Left lung (tissue), 4 donors: ENCODE measurements at regions not wholly inside any gene's neighbourhood (a gene's known extent, or its start where the extent isn't known, plus 50 kb on each side); places are given as distances from the start of the nearest gene placed in this dataset.

ENCODE experiments used
- ATAC-seq: fragments of 200-7000 bp; cut with Tn5 transposase; one replicate; pipeline ENCODE4 v1.9.1; 2020; ENCODE audit warnings: moderate library complexity
- DNase-seq, 4 donors: peaks; one replicate each; pipeline ENCODE4 v3.0.0-alpha.2; 2013 to 2020
- H3K27ac ChIP-seq, 2 donors: fragments of 200-600 bp; sonication (generic) in 1 of 2; one replicate each; pipeline versions ENCODE4 v1.5.0 to v1.8.0; 2020 to 2021
- H3K27me3 ChIP-seq, 2 donors: fragments of 200-600 bp; sonication (generic) in 1 of 2; one replicate each; pipeline versions ENCODE4 v1.5.0 to v1.8.0; 2020 to 2021
- H3K36me3 ChIP-seq, 2 donors: fragments of 200-600 bp; sonication (generic) in 1 of 2; one replicate each; pipeline versions ENCODE4 v1.5.0 to v1.8.0; 2020 to 2021
- H3K4me1 ChIP-seq, 2 donors: fragments of 200-600 bp; one replicate each; pipeline ENCODE4 v1.8.0; 2021
- H3K4me3 ChIP-seq, 2 donors: fragments of 200-600 bp; sonication (generic) in 1 of 2; one replicate each; pipeline versions ENCODE4 v1.5.0 to v1.8.0; 2020 to 2021; ENCODE audit warnings: mild to moderate bottlenecking in 1 of 2
- H3K9me3 ChIP-seq, 2 donors: fragments of 200-600 bp; sonication (generic) in 1 of 2; one replicate each; pipeline versions ENCODE4 v1.5.0 to v1.8.0; 2020 to 2021
- intact Hi-C, 2 donors: fragments of 100-400 bp; cut with DNase I; formaldehyde crosslinking; loops; one replicate each; pipeline versions ENCODE4 v1.11.2 to v1.14.2; 2022
- TF ChIP-seq, protein P1 (sequence below), 2 donors: fragments of 200-600 bp; sonication (generic) in 1 of 2; IDR thresholded peaks; one replicate each; pipeline versions ENCODE4 v1.5.0 to v1.8.0; 2021; ENCODE audit warnings: antibody characterized with exemption in 2 of 2
- donor health status: DM: no; HTN: yes; CAD: no.
- donor health status: DM: no; HTN: no; CAD: no.

DNA sequence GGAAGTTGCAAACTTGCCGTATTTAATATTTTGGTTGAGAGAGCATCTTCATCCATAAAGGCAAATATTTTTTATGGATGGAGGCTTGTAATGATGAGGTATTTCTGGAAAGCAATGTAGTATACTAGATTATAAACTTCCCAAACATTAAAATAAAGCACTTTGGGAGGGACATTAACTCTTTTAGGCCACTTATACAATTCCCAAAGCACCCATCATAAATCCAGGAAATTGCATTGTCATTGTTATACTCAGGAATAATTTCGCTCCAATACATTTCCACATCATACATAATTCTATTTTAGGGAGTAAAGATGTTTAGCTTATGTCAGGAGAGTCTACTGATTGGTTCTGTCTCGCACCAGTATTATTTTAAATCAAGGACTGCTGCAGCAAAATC is 212.7 kb upstream of the MKI67 start:
- ATAC-seq (no peak), DNase-seq (no peak)
- H3K4me1 ChIP-seq, result no peaks in the 10 kb centered on the region
- H3K27ac ChIP-seq, result no peak overlapping the region
- TF ChIP-seq, protein P1, sequence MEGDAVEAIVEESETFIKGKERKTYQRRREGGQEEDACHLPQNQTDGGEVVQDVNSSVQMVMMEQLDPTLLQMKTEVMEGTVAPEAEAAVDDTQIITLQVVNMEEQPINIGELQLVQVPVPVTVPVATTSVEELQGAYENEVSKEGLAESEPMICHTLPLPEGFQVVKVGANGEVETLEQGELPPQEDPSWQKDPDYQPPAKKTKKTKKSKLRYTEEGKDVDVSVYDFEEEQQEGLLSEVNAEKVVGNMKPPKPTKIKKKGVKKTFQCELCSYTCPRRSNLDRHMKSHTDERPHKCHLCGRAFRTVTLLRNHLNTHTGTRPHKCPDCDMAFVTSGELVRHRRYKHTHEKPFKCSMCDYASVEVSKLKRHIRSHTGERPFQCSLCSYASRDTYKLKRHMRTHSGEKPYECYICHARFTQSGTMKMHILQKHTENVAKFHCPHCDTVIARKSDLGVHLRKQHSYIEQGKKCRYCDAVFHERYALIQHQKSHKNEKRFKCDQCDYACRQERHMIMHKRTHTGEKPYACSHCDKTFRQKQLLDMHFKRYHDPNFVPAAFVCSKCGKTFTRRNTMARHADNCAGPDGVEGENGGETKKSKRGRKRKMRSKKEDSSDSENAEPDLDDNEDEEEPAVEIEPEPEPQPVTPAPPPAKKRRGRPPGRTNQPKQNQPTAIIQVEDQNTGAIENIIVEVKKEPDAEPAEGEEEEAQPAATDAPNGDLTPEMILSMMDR (IDR thresholded peaks at IDR 0.05), result no peak
- no peaks in the 10 kb centered on the region for H3K36me3 ChIP-seq
- H3K27me3 ChIP-seq, result peaks cover 0 to 10% of the 10 kb centered on the region in 2 donors
- H3K9me3 ChIP-seq, result no peaks in the 10 kb centered on the region
- H3K4me3 ChIP-seq, result no peak overlapping the region
- intact Hi-C loops, result no loop called here

DNA sequence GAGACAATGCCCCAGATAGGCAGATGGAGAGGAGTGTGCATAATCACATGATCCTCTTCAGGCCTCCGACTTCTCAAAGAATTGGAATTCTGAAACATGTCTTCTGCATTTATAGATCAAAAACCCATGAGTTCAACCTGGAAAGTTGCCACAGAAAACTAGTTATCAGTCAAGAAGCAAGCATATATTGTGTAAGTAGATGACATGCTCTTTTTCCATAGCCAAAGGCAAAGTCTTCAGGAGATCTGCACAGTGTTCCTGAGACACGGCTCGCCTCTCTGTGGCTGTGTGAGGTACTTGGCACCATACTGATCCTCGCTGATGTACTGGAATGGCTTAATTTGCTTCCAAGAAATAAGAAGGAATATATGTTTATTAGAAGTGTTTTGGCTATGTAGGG is 213.5 kb upstream of the MKI67 start:
- no peaks in the 10 kb centered on the region for H3K4me1 ChIP-seq
- DNase-seq, result no peak
- intact Hi-C loops, result no loop called here
- H3K36me3 ChIP-seq, result no peaks in the 10 kb centered on the region
- no peak for ATAC-seq
- H3K27ac ChIP-seq, result no peak overlapping the region
- TF ChIP-seq, protein P1 (IDR thresholded peaks at IDR 0.05), result no peak
- H3K4me3 ChIP-seq, result no peak overlapping the region
- peaks cover 0 to 2% of the 10 kb centered on the region in 2 donors for H3K27me3 ChIP-seq
- H3K9me3 ChIP-seq, result no peaks in the 10 kb centered on the region

DNA sequence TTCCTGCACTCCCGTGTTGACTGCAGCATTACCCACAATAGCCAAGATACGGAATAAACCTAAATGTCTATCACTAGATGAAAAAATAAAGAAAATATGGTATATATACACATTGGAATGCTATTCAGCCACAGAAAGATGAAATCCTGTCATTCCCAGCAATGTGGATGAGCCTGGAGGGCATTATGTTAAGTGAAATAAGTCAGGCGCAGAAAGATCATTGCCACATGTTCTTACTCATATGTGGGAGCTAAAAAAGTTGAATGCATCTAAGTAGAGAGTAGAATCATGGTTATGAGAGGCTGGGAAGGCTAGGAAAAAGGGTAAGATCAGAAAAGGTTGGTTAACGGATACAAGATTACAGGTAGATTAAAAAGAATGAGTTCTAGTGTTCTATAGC is 219.1 kb upstream of the MKI67 start:
- ATAC-seq, result no peak
- no peak for DNase-seq
- Histone ChIP-seq H3K27me3 (no peaks in the 10 kb centered on the region), H3K27ac (no peak overlapping the region), H3K9me3 (no peaks in the 10 kb centered on the region), H3K36me3 (no peaks in the 10 kb centered on the region), H3K4me1 (no peaks in the 10 kb centered on the region), H3K4me3 (no peak overlapping the region)
- intact Hi-C loops, result no loop called here
- TF ChIP-seq, protein P1 (IDR thresholded peaks at IDR 0.05), result no peak

DNA sequence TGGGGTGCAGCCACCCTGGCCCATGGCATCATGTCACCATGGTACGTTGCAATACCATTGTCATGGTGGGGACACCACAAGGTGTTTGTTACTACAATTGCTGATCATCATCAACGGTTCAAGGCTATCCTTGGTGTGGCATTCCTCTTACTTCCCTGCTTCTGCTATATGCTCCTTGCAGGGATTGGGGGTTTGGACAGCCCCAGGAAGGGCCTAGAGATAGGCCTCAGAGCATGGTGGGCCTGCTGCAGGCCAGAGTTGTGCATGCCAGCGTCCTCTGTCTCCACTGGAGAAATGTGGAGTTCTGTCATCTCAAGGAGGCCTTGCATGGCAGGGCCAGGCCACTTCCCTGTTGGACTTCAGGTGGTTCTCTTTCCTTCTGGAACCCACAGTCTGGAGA is 234.6 kb upstream of the MKI67 start:
- intact Hi-C loops, result no loop called here
- Histone ChIP-seq H3K36me3 (no peaks in the 10 kb centered on the region), H3K4me3 (no peak overlapping the region), H3K27me3 (peaks cover 0 to 7% of the 10 kb centered on the region in 2 donors), H3K27ac (no peak overlapping the region), H3K4me1 (no peaks in the 10 kb centered on the region), H3K9me3 (peaks cover 0 to 3% of the 10 kb centered on the region in 2 donors)
- ATAC-seq (no peak), DNase-seq (no peak)
- TF ChIP-seq, protein P1 (IDR thresholded peaks at IDR 0.05), result no peak

DNA sequence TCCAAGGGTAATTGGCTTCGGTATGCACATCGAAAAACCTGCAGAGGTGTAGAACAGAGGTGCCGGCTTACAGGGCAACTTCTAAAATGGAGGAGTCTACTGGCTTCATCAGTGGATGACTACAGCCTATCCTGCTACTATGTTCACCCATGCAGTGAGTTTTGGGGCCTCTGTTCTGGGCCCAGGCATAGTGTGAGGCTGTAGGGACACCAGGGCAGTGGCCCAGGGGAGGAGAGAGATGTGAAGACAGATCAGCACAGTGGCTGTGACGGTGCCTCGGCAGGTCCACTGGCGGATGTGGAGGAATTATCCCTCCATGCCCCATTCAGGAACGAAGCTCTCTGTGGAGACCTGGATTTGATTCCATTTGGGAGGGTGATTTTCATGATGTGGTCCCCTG is 235.3 kb upstream of the MKI67 start:
- intact Hi-C loops, result no loop called here

More for the DNA sequence above, 235.3 kb upstream of the MKI67 start:
- H3K9me3 ChIP-seq, result peaks cover 0 to 3% of the 10 kb centered on the region in 2 donors
- TF ChIP-seq, protein P1 (IDR thresholded peaks at IDR 0.05), result no peak
- H3K4me1 ChIP-seq, result no peaks in the 10 kb centered on the region
- H3K27me3 ChIP-seq, result peaks cover 0 to 12% of the 10 kb centered on the region in 2 donors
- no peak overlapping the region for H3K4me3 ChIP-seq
- no peak for ATAC-seq
- no peaks in the 10 kb centered on the region for H3K36me3 ChIP-seq
- no peak for DNase-seq
- no peak overlapping the region for H3K27ac ChIP-seq
